Bronchial epithelial cell (primary cell): ENCODE measurements at regions not wholly inside any gene's neighbourhood (a gene's known extent, or its start where the extent isn't known, plus 50 kb on each side); places are given as distances from the start of the nearest gene placed in this dataset.

Source experiments
- DNase-seq: peaks from one replicate; pipeline ENCODE4 v3.0.0-alpha.2; 2010; ENCODE audit warnings: low read depth
- FAIRE-seq: peaks from 2 replicates; lab custom pipeline; 2011; peaks lifted over from hg19 to GRCh38; lab: Jason Lieb, UNC
- H3K27me3 ChIP-seq: 2 replicates; pipeline ENCODE4 v1.5.1; 2011; ENCODE audit warnings: low read length; ENCODE audit not compliant: control insufficient read depth, insufficient read depth
- H3K36me3 ChIP-seq: 2 replicates; pipeline ENCODE4 v1.5.1; 2011; ENCODE audit warnings: low read length; ENCODE audit not compliant: control insufficient read depth, insufficient read depth
- H3K4me3 ChIP-seq: 2 replicates; pipeline ENCODE4 v1.5.1; 2011; ENCODE audit warnings: mild to moderate bottlenecking, low read depth, low read length, control low read depth
- TF ChIP-seq, protein P1 (sequence below): IDR thresholded peaks from 2 replicates; pipeline ENCODE4 v1.5.1; 2011; ENCODE audit warnings: mild to moderate bottlenecking, moderate library complexity, low read length, control low read depth, inconsistent platforms; ENCODE audit not compliant: insufficient read depth, severe bottlenecking

DNA sequence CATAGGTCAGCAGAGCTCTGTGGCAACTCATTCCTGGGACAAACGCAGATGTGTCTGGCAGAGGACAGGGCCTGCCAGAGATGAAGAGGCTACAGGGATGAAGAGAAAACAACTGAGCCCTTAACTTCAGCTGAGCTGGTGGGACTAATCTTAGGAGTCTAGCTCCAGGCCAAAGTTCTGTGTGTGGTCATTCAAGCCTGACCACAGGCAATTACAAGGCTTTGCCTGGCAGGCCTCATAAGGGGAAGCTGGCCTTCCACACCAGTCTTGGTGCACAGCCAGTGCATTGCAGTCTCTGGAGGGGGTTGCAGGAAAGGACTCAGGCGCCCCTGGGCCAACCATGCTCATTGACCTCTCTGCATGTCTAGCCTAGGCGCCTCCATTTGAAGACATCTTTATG lies 127.6 kb upstream of the DAAM1 start:
- H3K36me3 ChIP-seq, result no peaks in the 10 kb centered on the region
- no peaks in the 10 kb centered on the region for H3K27me3 ChIP-seq
- no peak overlapping the region for H3K4me3 ChIP-seq
- peak; percentile 85 for FAIRE-seq
- TF ChIP-seq, protein P1, sequence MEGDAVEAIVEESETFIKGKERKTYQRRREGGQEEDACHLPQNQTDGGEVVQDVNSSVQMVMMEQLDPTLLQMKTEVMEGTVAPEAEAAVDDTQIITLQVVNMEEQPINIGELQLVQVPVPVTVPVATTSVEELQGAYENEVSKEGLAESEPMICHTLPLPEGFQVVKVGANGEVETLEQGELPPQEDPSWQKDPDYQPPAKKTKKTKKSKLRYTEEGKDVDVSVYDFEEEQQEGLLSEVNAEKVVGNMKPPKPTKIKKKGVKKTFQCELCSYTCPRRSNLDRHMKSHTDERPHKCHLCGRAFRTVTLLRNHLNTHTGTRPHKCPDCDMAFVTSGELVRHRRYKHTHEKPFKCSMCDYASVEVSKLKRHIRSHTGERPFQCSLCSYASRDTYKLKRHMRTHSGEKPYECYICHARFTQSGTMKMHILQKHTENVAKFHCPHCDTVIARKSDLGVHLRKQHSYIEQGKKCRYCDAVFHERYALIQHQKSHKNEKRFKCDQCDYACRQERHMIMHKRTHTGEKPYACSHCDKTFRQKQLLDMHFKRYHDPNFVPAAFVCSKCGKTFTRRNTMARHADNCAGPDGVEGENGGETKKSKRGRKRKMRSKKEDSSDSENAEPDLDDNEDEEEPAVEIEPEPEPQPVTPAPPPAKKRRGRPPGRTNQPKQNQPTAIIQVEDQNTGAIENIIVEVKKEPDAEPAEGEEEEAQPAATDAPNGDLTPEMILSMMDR, result no peak
- no peak for DNase-seq

DNA sequence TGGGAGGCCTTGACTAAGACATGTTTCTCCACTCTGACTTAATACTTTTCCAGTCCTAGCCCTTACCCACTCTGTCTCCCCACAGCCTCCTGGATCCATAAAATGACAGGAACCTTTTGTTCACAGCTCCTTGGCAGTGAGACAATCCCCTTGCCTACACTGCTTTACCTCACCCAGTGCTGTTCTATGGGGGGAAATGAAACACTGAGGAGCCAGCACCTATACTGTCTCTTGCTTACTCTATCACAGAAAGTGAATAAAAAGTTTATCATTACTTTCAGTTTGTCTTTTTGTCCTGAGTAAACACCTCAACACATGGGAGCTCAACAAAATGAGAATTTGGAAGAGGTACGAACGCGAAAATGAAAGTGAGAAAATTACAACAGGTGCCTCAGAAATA lies 127.2 kb upstream of the DAAM1 start:
- TF ChIP-seq, protein P1, result no peak
- Histone ChIP-seq H3K4me3 (no peak overlapping the region), H3K36me3 (no peaks in the 10 kb centered on the region), H3K27me3 (no peaks in the 10 kb centered on the region)
- DNase-seq (no peak), FAIRE-seq (no peak)

DNA sequence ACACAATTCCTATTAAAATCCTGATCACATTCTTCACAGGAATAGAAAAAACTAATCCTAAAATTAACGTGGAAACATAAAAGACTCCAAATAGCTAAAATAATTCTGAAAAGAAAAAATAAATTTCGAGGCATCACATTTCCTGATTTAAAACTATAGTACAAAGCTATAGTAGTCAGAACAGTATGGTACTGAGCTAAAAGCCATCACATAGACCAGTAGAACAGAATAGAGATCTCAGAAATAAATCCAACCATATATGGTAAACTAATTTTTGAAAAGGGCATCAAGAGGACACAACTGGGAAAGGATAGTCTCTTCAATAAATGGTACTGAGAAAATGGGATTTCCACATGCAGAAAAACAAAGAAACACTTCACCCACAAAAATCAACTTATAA lies 125.2 kb upstream of the DAAM1 start:
- Histone ChIP-seq H3K27me3 (no peaks in the 10 kb centered on the region), H3K36me3 (no peaks in the 10 kb centered on the region), H3K4me3 (no peak overlapping the region)
- DNase-seq (no peak), FAIRE-seq (no peak)
- TF ChIP-seq, protein P1, result no peak

DNA sequence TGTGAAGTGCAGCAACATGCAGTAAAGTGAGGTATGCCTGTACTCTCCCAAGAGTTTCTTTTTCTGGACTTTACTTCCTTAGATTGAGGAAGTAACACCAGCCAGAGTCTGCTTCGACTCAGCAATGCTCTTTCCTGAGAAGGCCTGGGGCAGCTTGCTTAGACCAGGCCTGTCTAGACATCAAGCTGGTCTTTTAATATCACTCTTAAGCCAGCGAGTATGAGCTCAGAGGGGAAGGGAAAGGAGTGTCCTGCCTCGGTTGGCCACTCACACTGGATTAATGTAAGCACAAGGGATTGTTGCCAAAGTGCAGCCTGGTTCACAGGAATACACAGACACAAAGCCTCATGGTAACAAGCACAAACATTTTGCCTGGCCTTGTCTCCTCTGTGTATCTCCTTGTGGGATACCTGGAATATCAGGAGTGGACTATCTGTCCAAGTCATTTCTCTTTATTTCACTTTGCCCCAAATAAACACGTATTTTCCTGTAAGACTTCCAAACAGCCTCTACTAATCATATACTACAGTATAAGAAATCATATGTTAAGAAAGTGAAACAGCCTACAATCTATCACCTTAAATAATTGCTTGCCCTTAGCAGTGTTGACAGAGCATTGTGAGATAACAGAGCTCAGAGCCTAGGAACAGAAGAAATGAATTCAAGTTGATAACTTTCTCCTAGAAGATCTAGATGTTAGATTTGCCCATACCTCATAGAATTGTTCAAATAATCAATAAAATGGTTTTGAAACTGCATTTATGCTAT lies 121.2 kb upstream of the DAAM1 start:
- TF ChIP-seq, protein P1, result no peak
- FAIRE-seq (no peak), DNase-seq (peak; percentile 78)

DNA sequence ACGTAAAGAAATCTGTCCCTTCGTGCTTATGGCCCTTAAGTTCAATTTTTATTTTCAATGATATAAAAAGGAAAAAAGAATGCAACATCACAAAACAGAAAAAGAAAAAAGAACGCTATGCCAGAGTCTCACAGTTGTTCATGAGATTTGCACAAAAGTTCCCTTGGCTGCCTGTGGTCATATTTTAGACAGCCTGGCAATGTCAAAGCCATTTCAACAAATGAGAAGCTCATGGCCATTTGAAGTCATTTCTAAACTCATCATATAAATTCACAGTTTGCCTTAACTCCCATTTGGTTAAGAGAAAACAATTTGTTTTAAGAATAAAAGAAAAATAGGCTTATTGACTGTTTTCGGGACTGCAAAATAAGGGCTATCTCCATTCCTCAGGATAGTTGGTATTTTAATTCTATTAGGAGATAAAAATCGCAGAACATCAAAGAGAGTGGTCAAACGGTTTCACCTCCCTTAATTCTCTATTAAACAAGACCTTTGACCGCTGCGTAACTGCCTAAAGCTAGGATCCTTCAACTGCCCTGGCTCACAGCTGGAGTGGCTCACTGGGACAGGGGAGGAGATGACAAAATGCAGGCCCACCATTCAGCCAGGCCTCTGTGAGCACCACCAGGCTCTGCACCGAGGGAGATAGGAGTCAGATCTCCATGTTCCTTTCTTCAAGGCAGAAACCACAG lies 119.2 kb upstream of the DAAM1 start:
- no peak for FAIRE-seq

More for the DNA sequence above, 121.2 kb upstream of the DAAM1 start:
- no peak overlapping the region for H3K4me3 ChIP-seq
- H3K36me3 ChIP-seq, result no peaks in the 10 kb centered on the region
- no peaks in the 10 kb centered on the region for H3K27me3 ChIP-seq

More for the DNA sequence above, 119.2 kb upstream of the DAAM1 start:
- DNase-seq, result no peak
- H3K36me3 ChIP-seq, result no peaks in the 10 kb centered on the region
- H3K4me3 ChIP-seq, result no peak overlapping the region
- TF ChIP-seq, protein P1, result no peak
- H3K27me3 ChIP-seq, result no peaks in the 10 kb centered on the region
